HCT116 (cell line): ENCODE measurements at regions not wholly inside any gene's neighbourhood (a gene's known extent, or its start where the extent isn't known, plus 50 kb on each side); places are given as distances from the start of the nearest gene placed in this dataset.

ENCODE experiments used
- ATAC-seq: fragments of 200-7000 bp; cut with Tn5 transposase; 2 replicates; pipeline ENCODE4 v1.9.1; 2020; ENCODE audit warnings: mild to moderate bottlenecking, moderate library complexity
- BruUV-seq: library from RNA; stranded (reverse); fragments of 400-500 nt; replicated peaks from 2 replicates; lab custom pipeline; 2021; lab: Mats Ljungman, UMichigan
- CTCF ChIA-PET: fragments of 300-600 bp; sonication (Branson Sonifier 250); formaldehyde crosslinking; loops from one replicate; lab custom pipeline; 2021; ENCODE audit warnings: antibody characterized with exemption; lab: Charles Lee
- POLR2A ChIA-PET: fragments of 300-600, 350-600 bp; sonication (Branson Sonifier 250); formaldehyde crosslinking; loops from one replicate; lab custom pipeline; 2021; ENCODE audit warnings: antibody characterized with exemption; lab: Charles Lee
- RAD21 ChIA-PET, 2 experiments: fragments of 300-600 bp; sonication (Branson Sonifier 250); formaldehyde crosslinking; loops; one replicate each; lab custom pipeline; 2023; ENCODE audit warnings: low total read pairs in 2 of 2; ENCODE audit not compliant: uncharacterized antibody in 2 of 2, unreplicated experiment in 2 of 2, low non-redundant PET in 1 of 2; lab: Charles Lee
- DNase-seq: peaks from one replicate; pipeline ENCODE4 v3.0.0-alpha.2; 2010; ENCODE audit warnings: low read depth, low spot score
- H2AFZ ChIP-seq: fragments of 200-600 bp; shearing (Covaris generic), sonication (generic); 2 replicates; pipeline ENCODE4 v1.6.1; 2017; ENCODE audit warnings: low read depth, mixed run types, mixed read lengths, antibody characterized with exemption, low read length; ENCODE audit not compliant: poor library complexity, severe bottlenecking
- H3K27ac ChIP-seq: 2 replicates; pipeline ENCODE4 v1.5.1; 2012; ENCODE audit warnings: low read depth, low read length
- H3K27me3 ChIP-seq: fragments of 200-600 bp; sonication (generic); 2 replicates; pipeline ENCODE4 v1.6.1; 2016; ENCODE audit warnings: mixed run types, low read length, mixed read lengths; ENCODE audit not compliant: insufficient read depth
- H3K36me3 ChIP-seq, 2 experiments: fragments of 200-500 bp in 1 of 2; fragments of 200-600 bp in 1 of 2; sonication (Bioruptor generic) in 1 of 2; sonication (generic) in 1 of 2; 2 replicates each; pipeline versions ENCODE4 v1.5.1 to v1.6.1; 2014 to 2016; ENCODE audit warnings: low read length in 2 of 2, inconsistent platforms in 1 of 2, mixed read lengths in 1 of 2, mixed run types in 1 of 2; ENCODE audit not compliant: insufficient read depth in 2 of 2, control insufficient read depth in 1 of 2
- H3K4me1 ChIP-seq, 2 experiments: fragments of 200-600 bp in 1 of 2; sonication (generic) in 1 of 2; 2 replicates each; pipeline versions ENCODE4 v1.5.1 to v1.6.1; 2012 to 2017; ENCODE audit warnings: low read length in 2 of 2, inconsistent platforms in 1 of 2, mild to moderate bottlenecking in 1 of 2, mixed read lengths in 1 of 2, mixed run types in 1 of 2, moderate library complexity in 1 of 2; ENCODE audit not compliant: insufficient read depth in 2 of 2, control insufficient read depth in 1 of 2
- H3K4me2 ChIP-seq: fragments of 200-600 bp; sonication (generic); 2 replicates; pipeline ENCODE4 v1.6.1; 2017; ENCODE audit warnings: mixed run types, low read length, mixed read lengths
- H3K4me3 ChIP-seq, 2 experiments: fragments of 200-600 bp in 1 of 2; sonication (generic) in 1 of 2; replicated peaks in 1 of 2; 2 replicates each; pipeline ENCODE4 v1.5.1; 2011 to 2016; ENCODE audit warnings: low read length in 2 of 2, control low read depth in 1 of 2, low read depth in 1 of 2, mild to moderate bottlenecking in 1 of 2, mixed read lengths in 1 of 2, mixed run types in 1 of 2
- H3K79me2 ChIP-seq: fragments of 200-600 bp; sonication (generic); 2 replicates; pipeline ENCODE4 v1.6.1; 2017; ENCODE audit warnings: mild to moderate bottlenecking, mixed run types, low read length, moderate library complexity, mixed read lengths; ENCODE audit not compliant: insufficient read depth
- H3K9ac ChIP-seq: fragments of 200-600 bp; sonication (generic); 2 replicates; pipeline ENCODE4 v1.6.1; 2016; ENCODE audit warnings: low read length, mixed read lengths
- H3K9me2 ChIP-seq: fragments of 200-600 bp; sonication (generic), shearing (Covaris generic); 2 replicates; pipeline ENCODE4 v1.6.1; 2017; ENCODE audit warnings: mixed run types, mild to moderate bottlenecking, moderate library complexity; ENCODE audit not compliant: insufficient read depth
- H3K9me3 ChIP-seq, 2 experiments: fragments of 200-500 bp in 1 of 2; fragments of 200-600 bp in 1 of 2; sonication (Bioruptor generic) in 1 of 2; sonication (generic) in 1 of 2; 2 replicates each; pipeline ENCODE4 v1.6.1; 2014 to 2017; ENCODE audit warnings: low read length in 2 of 2, mixed read lengths in 2 of 2, inconsistent platforms in 1 of 2, low read depth in 1 of 2, mild to moderate bottlenecking in 1 of 2, mixed run types in 1 of 2, moderate library complexity in 1 of 2; ENCODE audit not compliant: control insufficient read depth in 1 of 2, insufficient read depth in 1 of 2
- H4K20me1 ChIP-seq: fragments of 200-600 bp; sonication (generic), shearing (Covaris generic); 2 replicates; pipeline ENCODE4 v1.6.1; 2017; ENCODE audit warnings: mixed run types, mild to moderate bottlenecking, moderate library complexity; ENCODE audit not compliant: insufficient read depth
- ATF3 ChIP-seq: IDR thresholded peaks from 2 replicates; pipeline ENCODE4 v1.6.1; 2012
- EGR1 ChIP-seq: IDR thresholded peaks from 2 replicates; pipeline ENCODE4 v1.6.1; 2012; ENCODE audit warnings: low read depth
- ELF1 ChIP-seq: IDR thresholded peaks from 2 replicates; pipeline ENCODE4 v1.6.1; 2012; ENCODE audit warnings: low read depth, borderline replicate concordance
- EZH2 ChIP-seq: fragments of 200-600 bp; sonication (generic); IDR thresholded peaks from 2 replicates; pipeline ENCODE4 v1.6.1; 2017; ENCODE audit warnings: antibody characterized with exemption, mixed run types
- FOSL1 ChIP-seq: IDR thresholded peaks from 2 replicates; pipeline ENCODE4 v1.6.1; 2012; ENCODE audit warnings: low read depth
- JUND ChIP-seq: IDR thresholded peaks from 2 replicates; pipeline ENCODE4 v1.6.1; 2012
- POLR2AphosphoS5 ChIP-seq: IDR thresholded peaks from 2 replicates; pipeline ENCODE4 v1.6.1; 2011; ENCODE audit warnings: mild to moderate bottlenecking, low read depth, low read length, moderate library complexity
- RAD21 ChIP-seq: IDR thresholded peaks from 2 replicates; pipeline ENCODE4 v1.6.1; 2012; ENCODE audit warnings: low read depth, mild to moderate bottlenecking
- REST ChIP-seq: IDR thresholded peaks from 2 replicates; pipeline ENCODE4 v1.6.1; 2012; ENCODE audit warnings: low read depth
- SIN3A ChIP-seq: IDR thresholded peaks from 2 replicates; pipeline ENCODE4 v1.6.1; 2012; ENCODE audit warnings: low read depth
- SP1 ChIP-seq: IDR thresholded peaks from 2 replicates; pipeline ENCODE4 v1.6.1; 2012; ENCODE audit warnings: low read depth
- SRF ChIP-seq: IDR thresholded peaks from 2 replicates; pipeline ENCODE4 v1.6.1; 2012; ENCODE audit warnings: low read depth
- TCF7L2 ChIP-seq: IDR thresholded peaks from 2 replicates; pipeline ENCODE4 v1.7.0; 2011; ENCODE audit warnings: borderline replicate concordance, inconsistent platforms; ENCODE audit not compliant: insufficient read depth, insufficient read length; ENCODE audit errors: extremely low read depth
- YY1 ChIP-seq: IDR thresholded peaks from 2 replicates; pipeline ENCODE4 v1.6.1; 2011; ENCODE audit warnings: low read length, low read depth, moderate library complexity, mild to moderate bottlenecking; ENCODE audit not compliant: insufficient replicate concordance; ENCODE audit errors: extremely low read depth
- ZBTB33 ChIP-seq: IDR thresholded peaks from 2 replicates; pipeline ENCODE4 v1.6.1; 2011; ENCODE audit warnings: mild to moderate bottlenecking, low read length, moderate library complexity; ENCODE audit not compliant: insufficient replicate concordance; ENCODE audit errors: extremely low read depth
- intact Hi-C: fragments of 100-400 bp; cut with micrococcal nuclease; formaldehyde crosslinking; loops from 2 replicates; pipeline ENCODE4 v1.10.0; 2022

GRCh38 chr22:27564806-27565205, 236.8 kb downstream of the MN1 start:
- BruUV-seq = no TSS peak
- no peak overlapping the region for H2AFZ ChIP-seq
- peaks cover 27% of the 10 kb centered on the region; the same call in 1 of the 2 replicates for H3K27me3 ChIP-seq
- H3K9me2 ChIP-seq = no peaks in the 10 kb centered on the region
- no peak overlapping the region for H3K4me3 ChIP-seq
- CTCF ChIA-PET = no interaction called here
- RAD21 ChIA-PET = no interaction called here
- H4K20me1 ChIP-seq = no peaks in the 10 kb centered on the region
- no peaks in the 10 kb centered on the region for H3K9me3 ChIP-seq
- no peak for ATAC-seq
- POLR2A ChIA-PET = no interaction called here
- no peaks in the 10 kb centered on the region for H3K4me1 ChIP-seq
- H3K27ac ChIP-seq = no peak overlapping the region
- no peaks in the 10 kb centered on the region for H3K36me3 ChIP-seq
- intact Hi-C loops = no loop called here
- TF ChIP-seq ELF1 (no peak), REST (no peak), FOSL1 (no peak), POLR2AphosphoS5 (no peak), EZH2 (no peak), ATF3 (no peak), EGR1 (no peak), SIN3A (no peak), ZBTB33 (no peak), JUND (no peak), SRF (no peak), RAD21 (no peak), YY1 (no peak), SP1 (no peak), TCF7L2 (no peak)
- H3K4me2 ChIP-seq = no peak overlapping the region
- no peak overlapping the region for H3K9ac ChIP-seq
- no peak for DNase-seq
- H3K79me2 ChIP-seq = no peaks in the 10 kb centered on the region
